Omental fat pad (tissue), 3 donors: ENCODE measurements at regions not wholly inside any gene's neighbourhood (a gene's known extent, or its start where the extent isn't known, plus 50 kb on each side); places are given as distances from the start of the nearest gene placed in this dataset.

ENCODE experiments used
- ATAC-seq: fragments of 150-250 bp; one replicate; pipeline ENCODE4 v1.9.1; 2016; ENCODE audit warnings: mild to moderate bottlenecking, moderate library complexity; ENCODE audit not compliant: low FRiP score
- DNase-seq: peaks from one replicate; pipeline ENCODE4 v3.0.0-alpha.2; 2019; ENCODE audit warnings: low spot score
- CTCF ChIP-seq, 3 donors: fragments of 450-650 bp; IDR thresholded peaks; one replicate each; pipeline ENCODE4 v1.5.1; 2016 to 2017; ENCODE audit warnings: antibody characterized with exemption in 3 of 3, mild to moderate bottlenecking in 3 of 3, moderate library complexity in 2 of 3

GRCh38 chr12:46105735-46106134, 115.4 kb upstream of the SCAF11 start:
- ATAC-seq (no peak), DNase-seq (no peak)
- no peak for TF ChIP-seq CTCF (IDR thresholded peaks at IDR 0.05)

GRCh38 chr12:46103559-46104383, 113.4 kb upstream of the SCAF11 start:
- DNase-seq (no peak), ATAC-seq (no peak)
- TF ChIP-seq CTCF (IDR thresholded peaks at IDR 0.05) = no peak

GRCh38 chr12:46101485-46101869, 111.1 kb upstream of the SCAF11 start:
- DNase-seq (no peak), ATAC-seq (no peak)
- no peak for TF ChIP-seq CTCF (IDR thresholded peaks at IDR 0.05)

- no peak for DNase-seq
- ATAC-seq = no peak
- no peak for TF ChIP-seq CTCF (IDR thresholded peaks at IDR 0.05)
Measured at GRCh38 chr12:46100551-46101484, 110.4 kb upstream of the SCAF11 start.

GRCh38 chr12:46089414-46090162, 99.2 kb upstream of the SCAF11 start:
- DNase-seq = no peak
- no peak for ATAC-seq
- no peak for TF ChIP-seq CTCF (IDR thresholded peaks at IDR 0.05)

- ATAC-seq (no peak), DNase-seq (no peak)
- TF ChIP-seq CTCF (IDR thresholded peaks at IDR 0.05) = no peak
Measured at GRCh38 chr12:46087916-46088439, 97.6 kb upstream of the SCAF11 start.
